ENCODE measurements at regions not wholly inside any gene's neighbourhood (a gene's known extent, or its start where the extent isn't known, plus 50 kb on each side); places are given as distances from the start of the nearest gene placed in this dataset.

DNA sequence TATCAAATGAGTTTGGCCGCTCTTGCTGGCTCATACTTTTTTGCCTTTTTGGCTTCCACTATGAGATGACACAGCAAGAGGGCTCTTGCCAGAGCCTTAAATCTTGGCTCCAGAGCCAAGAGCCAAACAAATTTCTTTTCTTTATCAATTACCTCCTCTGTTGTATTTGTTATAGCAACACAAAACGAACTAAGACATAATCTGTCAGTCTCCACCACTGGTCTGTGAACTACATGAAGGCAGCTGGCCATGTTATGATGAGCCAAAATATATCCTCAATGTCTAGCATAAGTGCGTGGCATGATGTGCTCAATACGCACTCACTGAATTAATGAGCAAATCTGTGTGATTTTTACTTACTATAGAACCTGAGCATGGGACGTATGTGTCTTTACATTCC, 220.0 kb upstream of the ZNF217 start:
- H3K27ac ChIP-seq (ENCODE audit: low read depth in 1 of 2, low read length in 2 of 2) = no peak overlapping the region
- 88% methylated on average over 5 of the region's 5 CpGs for WGBS
- H3K27me3 ChIP-seq (ENCODE audit: control insufficient read depth in 4 of 4, insufficient read depth in 4 of 4, low read length in 3 of 4) = no peaks in the 10 kb centered on the region
- no peak overlapping the region for H3K9ac ChIP-seq (ENCODE audit: low read depth in 1 of 2, low read length in 2 of 2)
- no peak for TF ChIP-seq RAD21 (IDR thresholded peaks at IDR 0.05)
- H3K36me3 ChIP-seq (ENCODE audit: control insufficient read depth in 4 of 4, insufficient read depth in 3 of 4, low read depth in 1 of 4, low read length in 3 of 4) = no peaks in the 10 kb centered on the region
- no peak for DNase-seq (ENCODE audit: low spot score)
- H3K4me1 ChIP-seq (ENCODE audit: control insufficient read depth in 4 of 4, insufficient read depth in 4 of 4, low read length in 3 of 4) = no peaks in the 10 kb centered on the region
- no peak overlapping the region for H3K4me3 ChIP-seq (ENCODE audit: low read depth in 1 of 3, low read length in 3 of 3)
- no peaks in the 10 kb centered on the region for H3K9me3 ChIP-seq (ENCODE audit: control insufficient read depth in 4 of 4, low read length in 3 of 4)

GRCh38 chr20:53811577-53811976, 217.9 kb upstream of the ZNF217 start:
- no peaks in the 10 kb centered on the region for H3K9me3 ChIP-seq (ENCODE audit: control insufficient read depth in 4 of 4, low read length in 3 of 4)

DNA sequence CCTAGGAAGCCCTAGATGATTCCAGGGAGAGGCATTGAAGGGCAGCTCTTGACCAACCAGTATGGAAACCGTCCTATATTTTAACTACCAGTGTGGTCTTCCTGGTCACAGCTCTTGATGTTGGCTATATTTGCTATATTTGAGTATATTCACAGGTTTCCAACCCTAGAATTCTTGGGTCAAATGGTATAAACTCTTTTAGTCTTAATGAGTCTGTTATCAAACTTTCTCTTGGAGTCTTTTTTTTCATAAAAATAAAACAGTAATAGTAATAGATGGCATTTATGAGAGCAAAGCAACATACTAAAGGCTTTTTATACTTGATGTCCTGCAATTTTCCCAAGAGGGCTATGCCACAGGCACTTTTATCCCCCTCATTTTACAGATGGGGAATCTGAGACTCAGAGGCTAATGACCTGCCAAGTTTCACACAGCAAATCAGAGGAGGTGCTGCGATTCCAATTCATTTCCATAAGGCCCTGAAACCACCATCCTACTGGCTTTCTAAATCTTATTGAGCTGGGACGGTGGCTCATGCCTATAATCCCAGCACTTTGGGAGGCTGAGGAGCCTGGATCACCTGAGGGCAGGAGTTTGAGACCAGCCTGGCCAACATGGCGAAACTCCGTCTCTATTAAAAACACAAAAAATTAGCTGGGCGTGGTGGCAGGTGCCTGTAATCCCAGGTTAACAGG, 217.2 kb upstream of the ZNF217 start:
- 78% methylated on average over 6 of the region's 6 CpGs for WGBS
- Histone ChIP-seq H3K36me3 (ENCODE audit: control insufficient read depth in 4 of 4, insufficient read depth in 3 of 4, low read depth in 1 of 4, low read length in 3 of 4) (no peaks in the 10 kb centered on the region), H3K4me1 (ENCODE audit: control insufficient read depth in 4 of 4, insufficient read depth in 4 of 4, low read length in 3 of 4) (no peaks in the 10 kb centered on the region), H3K4me3 (ENCODE audit: low read depth in 1 of 3, low read length in 3 of 3) (no peak overlapping the region), H3K27me3 (ENCODE audit: control insufficient read depth in 4 of 4, insufficient read depth in 4 of 4, low read length in 3 of 4) (no peaks in the 10 kb centered on the region), H3K9me3 (ENCODE audit: control insufficient read depth in 4 of 4, low read length in 3 of 4) (no peaks in the 10 kb centered on the region), H3K9ac (ENCODE audit: low read depth in 1 of 2, low read length in 2 of 2) (no peak overlapping the region), H3K27ac (ENCODE audit: low read depth in 1 of 2, low read length in 2 of 2) (no peak overlapping the region)
- DNase-seq (ENCODE audit: low spot score) = no peak
- TF ChIP-seq, protein P1, sequence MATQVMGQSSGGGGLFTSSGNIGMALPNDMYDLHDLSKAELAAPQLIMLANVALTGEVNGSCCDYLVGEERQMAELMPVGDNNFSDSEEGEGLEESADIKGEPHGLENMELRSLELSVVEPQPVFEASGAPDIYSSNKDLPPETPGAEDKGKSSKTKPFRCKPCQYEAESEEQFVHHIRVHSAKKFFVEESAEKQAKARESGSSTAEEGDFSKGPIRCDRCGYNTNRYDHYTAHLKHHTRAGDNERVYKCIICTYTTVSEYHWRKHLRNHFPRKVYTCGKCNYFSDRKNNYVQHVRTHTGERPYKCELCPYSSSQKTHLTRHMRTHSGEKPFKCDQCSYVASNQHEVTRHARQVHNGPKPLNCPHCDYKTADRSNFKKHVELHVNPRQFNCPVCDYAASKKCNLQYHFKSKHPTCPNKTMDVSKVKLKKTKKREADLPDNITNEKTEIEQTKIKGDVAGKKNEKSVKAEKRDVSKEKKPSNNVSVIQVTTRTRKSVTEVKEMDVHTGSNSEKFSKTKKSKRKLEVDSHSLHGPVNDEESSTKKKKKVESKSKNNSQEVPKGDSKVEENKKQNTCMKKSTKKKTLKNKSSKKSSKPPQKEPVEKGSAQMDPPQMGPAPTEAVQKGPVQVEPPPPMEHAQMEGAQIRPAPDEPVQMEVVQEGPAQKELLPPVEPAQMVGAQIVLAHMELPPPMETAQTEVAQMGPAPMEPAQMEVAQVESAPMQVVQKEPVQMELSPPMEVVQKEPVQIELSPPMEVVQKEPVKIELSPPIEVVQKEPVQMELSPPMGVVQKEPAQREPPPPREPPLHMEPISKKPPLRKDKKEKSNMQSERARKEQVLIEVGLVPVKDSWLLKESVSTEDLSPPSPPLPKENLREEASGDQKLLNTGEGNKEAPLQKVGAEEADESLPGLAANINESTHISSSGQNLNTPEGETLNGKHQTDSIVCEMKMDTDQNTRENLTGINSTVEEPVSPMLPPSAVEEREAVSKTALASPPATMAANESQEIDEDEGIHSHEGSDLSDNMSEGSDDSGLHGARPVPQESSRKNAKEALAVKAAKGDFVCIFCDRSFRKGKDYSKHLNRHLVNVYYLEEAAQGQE (IDR thresholded peaks at IDR 0.05) = no peak
- no peak for TF ChIP-seq EGR1 (IDR thresholded peaks at IDR 0.05; ENCODE audit: low read depth in 2 of 2)
- no peak for TF ChIP-seq NR2F2 (IDR thresholded peaks at IDR 0.05)
- TF ChIP-seq, protein P2, sequence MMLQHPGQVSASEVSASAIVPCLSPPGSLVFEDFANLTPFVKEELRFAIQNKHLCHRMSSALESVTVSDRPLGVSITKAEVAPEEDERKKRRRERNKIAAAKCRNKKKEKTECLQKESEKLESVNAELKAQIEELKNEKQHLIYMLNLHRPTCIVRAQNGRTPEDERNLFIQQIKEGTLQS (IDR thresholded peaks at IDR 0.05) = no peak
- no peak for TF ChIP-seq SP1 (IDR thresholded peaks at IDR 0.05)
- no peak for TF ChIP-seq GABPA (IDR thresholded peaks at IDR 0.05 in 1 of 2, conservative IDR thresholded peaks at IDR 0.05 in 1 of 2)
- no peak for TF ChIP-seq JUND (IDR thresholded peaks at IDR 0.05)

More at GRCh38 chr20:53811577-53811976, 217.9 kb upstream of the ZNF217 start:
- H3K27ac ChIP-seq (ENCODE audit: low read depth in 1 of 2, low read length in 2 of 2) = no peak overlapping the region
- H3K9ac ChIP-seq (ENCODE audit: low read depth in 1 of 2, low read length in 2 of 2) = no peak overlapping the region
- no peaks in the 10 kb centered on the region for H3K36me3 ChIP-seq (ENCODE audit: control insufficient read depth in 4 of 4, insufficient read depth in 3 of 4, low read depth in 1 of 4, low read length in 3 of 4)
- TF ChIP-seq FOXA1 (IDR thresholded peaks at IDR 0.05) (no peak), EGR1 (IDR thresholded peaks at IDR 0.05; ENCODE audit: low read depth in 2 of 2) (no peak), YY1 (IDR thresholded peaks at IDR 0.05) (no peak), HNF4G (IDR thresholded peaks at IDR 0.05) (no peak), GABPA (IDR thresholded peaks at IDR 0.05 in 1 of 2, conservative IDR thresholded peaks at IDR 0.05 in 1 of 2) (no peak), RXRA (IDR thresholded peaks at IDR 0.05) (no peak), NR2F2 (IDR thresholded peaks at IDR 0.05) (no peak), HNF4A (conservative IDR thresholded peaks at IDR 0.05) (no peak), JUND (IDR thresholded peaks at IDR 0.05) (no peak), FOXA2 (IDR thresholded peaks at IDR 0.05) (no peak)
- TF ChIP-seq, protein P3, sequence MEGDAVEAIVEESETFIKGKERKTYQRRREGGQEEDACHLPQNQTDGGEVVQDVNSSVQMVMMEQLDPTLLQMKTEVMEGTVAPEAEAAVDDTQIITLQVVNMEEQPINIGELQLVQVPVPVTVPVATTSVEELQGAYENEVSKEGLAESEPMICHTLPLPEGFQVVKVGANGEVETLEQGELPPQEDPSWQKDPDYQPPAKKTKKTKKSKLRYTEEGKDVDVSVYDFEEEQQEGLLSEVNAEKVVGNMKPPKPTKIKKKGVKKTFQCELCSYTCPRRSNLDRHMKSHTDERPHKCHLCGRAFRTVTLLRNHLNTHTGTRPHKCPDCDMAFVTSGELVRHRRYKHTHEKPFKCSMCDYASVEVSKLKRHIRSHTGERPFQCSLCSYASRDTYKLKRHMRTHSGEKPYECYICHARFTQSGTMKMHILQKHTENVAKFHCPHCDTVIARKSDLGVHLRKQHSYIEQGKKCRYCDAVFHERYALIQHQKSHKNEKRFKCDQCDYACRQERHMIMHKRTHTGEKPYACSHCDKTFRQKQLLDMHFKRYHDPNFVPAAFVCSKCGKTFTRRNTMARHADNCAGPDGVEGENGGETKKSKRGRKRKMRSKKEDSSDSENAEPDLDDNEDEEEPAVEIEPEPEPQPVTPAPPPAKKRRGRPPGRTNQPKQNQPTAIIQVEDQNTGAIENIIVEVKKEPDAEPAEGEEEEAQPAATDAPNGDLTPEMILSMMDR (IDR thresholded peaks at IDR 0.05; ENCODE audit: low read depth, low read length, missing input control) = no peak
- TF ChIP-seq, protein P1 (IDR thresholded peaks at IDR 0.05) = no peak
- no peaks in the 10 kb centered on the region for H3K27me3 ChIP-seq (ENCODE audit: control insufficient read depth in 4 of 4, insufficient read depth in 4 of 4, low read length in 3 of 4)
- no peak overlapping the region for H3K4me3 ChIP-seq (ENCODE audit: low read depth in 1 of 3, low read length in 3 of 3)
- H3K4me1 ChIP-seq (ENCODE audit: control insufficient read depth in 4 of 4, insufficient read depth in 4 of 4, low read length in 3 of 4) = no peaks in the 10 kb centered on the region
- DNase-seq (ENCODE audit: low spot score) = no peak

All from liver (tissue), 8 donors.